HG02588 (cell line): ENCODE measurements at regions not wholly inside any gene's neighbourhood (a gene's known extent, or its start where the extent isn't known, plus 50 kb on each side); places are given as distances from the start of the nearest gene placed in this dataset.
"Not testable (repeated sequence)": the region's sequence is repeated elsewhere in the genome, so short reads cannot be mapped to it uniquely, and the experiment has no call there.

Source experiments
- ATAC-seq: cut with Tn5 transposase; IDR thresholded peaks from one replicate; pipeline ENCODE4 v1.9.1; 2021; ENCODE audit warnings: mild to moderate bottlenecking, moderate library complexity; ENCODE audit not compliant: unreplicated experiment

- no peak for ATAC-seq
Measured at GRCh38 chr12:126212824-126213223, 1147.6 kb downstream of the AACS start.

- ATAC-seq, result no peak
Measured at GRCh38 chr12:126218697-126219096, 1153.5 kb downstream of the AACS start.

GRCh38 chr12:126219139-126219538, 1153.9 kb downstream of the AACS start:
- ATAC-seq, result no peak

- no peak for ATAC-seq
Measured at GRCh38 chr12:126219654-126220279, 1154.5 kb downstream of the AACS start.

- no peak for ATAC-seq
Measured at GRCh38 chr12:126224032-126224431, 1158.8 kb downstream of the AACS start.

- ATAC-seq, result no peak
Measured at GRCh38 chr12:126228936-126229335, 1163.7 kb downstream of the AACS start.

- no peak for ATAC-seq
Measured at GRCh38 chr12:126232711-126233110, 1167.5 kb downstream of the AACS start.

GRCh38 chr12:126233625-126234024, 1168.4 kb downstream of the AACS start:
- ATAC-seq, result no peak

GRCh38 chr12:126243814-126244440, 1178.7 kb downstream of the AACS start:
- ATAC-seq, result no peak

- ATAC-seq, result no peak
Measured at GRCh38 chr12:126247936-126248335, 1182.7 kb downstream of the AACS start.

GRCh38 chr12:126248871-126249403, 1183.7 kb downstream of the AACS start:
- no peak for ATAC-seq

GRCh38 chr12:126258190-126258589, 1193.0 kb downstream of the AACS start:
- no peak for ATAC-seq

GRCh38 chr12:126262829-126263228, 1197.6 kb downstream of the AACS start:
- no peak for ATAC-seq

GRCh38 chr12:126268222-126268621, 1203.0 kb downstream of the AACS start:
- no peak for ATAC-seq

- ATAC-seq, result no peak
Measured at GRCh38 chr12:126271159-126271558, 1205.9 kb downstream of the AACS start.

GRCh38 chr12:126282691-126283090, 1217.5 kb downstream of the AACS start:
- no peak for ATAC-seq

- ATAC-seq, result no peak
Measured at GRCh38 chr12:126286203-126286602, 1221.0 kb downstream of the AACS start.

- no peak for ATAC-seq
Measured at GRCh38 chr12:126290456-126290855, 1225.2 kb downstream of the AACS start.

GRCh38 chr12:126291987-126292386, 1226.8 kb downstream of the AACS start:
- ATAC-seq, result not testable (repeated sequence)

- ATAC-seq, result no peak
Measured at GRCh38 chr12:126295652-126296051, 1230.4 kb downstream of the AACS start.

GRCh38 chr12:126309278-126309677, 1244.0 kb downstream of the AACS start:
- no peak for ATAC-seq

- no peak for ATAC-seq
Measured at GRCh38 chr12:126312457-126312856, 1247.2 kb downstream of the AACS start.

GRCh38 chr12:126316411-126316810, 1251.2 kb downstream of the AACS start:
- ATAC-seq, result no peak
